ENCODE measurements at regions not wholly inside any gene's neighbourhood (a gene's known extent, or its start where the extent isn't known, plus 50 kb on each side); places are given as distances from the start of the nearest gene placed in this dataset.

DNA sequence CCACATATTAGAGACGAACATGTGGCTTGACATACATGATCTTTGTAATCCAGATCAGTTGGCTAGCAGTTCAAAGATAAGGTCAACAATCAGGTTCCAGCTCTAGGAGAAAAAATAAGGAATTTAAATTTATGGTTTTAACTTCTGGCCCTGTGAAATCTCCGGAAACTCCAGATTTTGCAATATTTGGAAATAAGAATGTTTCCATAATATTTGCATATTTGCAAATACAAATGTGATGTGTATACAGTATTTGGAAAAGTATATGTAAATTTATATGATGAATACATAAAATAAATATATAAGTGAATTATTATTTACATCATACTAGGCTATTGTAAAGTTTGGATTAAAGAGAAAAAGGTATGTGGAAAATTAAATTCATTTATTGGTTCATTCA is 97.1 kb downstream of the KCNJ2 start:
- TF ChIP-seq FOXP2 (optimal IDR thresholded peaks at IDR 0.05; ENCODE audit: control extremely low read depth, extremely low read length, insufficient read depth) (no peak), EZH2 (IDR thresholded peaks at IDR 0.05) (no peak)
